Activated T-helper 17 cell treated with anti-CD3 and anti-CD28 coated beads, Interleukin-2, amount 50 U/mL, for 72 hours (primary cell): ENCODE measurements at regions not wholly inside any gene's neighbourhood (a gene's known extent, or its start where the extent isn't known, plus 50 kb on each side); places are given as distances from the start of the nearest gene placed in this dataset.
A peak's percentile ranks its signal among the peaks of the same experiment; 100 is the strongest.

Experiments used
- ATAC-seq: fragments of 150-1000 bp; cut with Tn5 transposase; replicated peaks from 2 replicates; pipeline ENCODE4 v1.10.0; 2021; ENCODE audit warnings: mild to moderate bottlenecking, moderate library complexity
- H3K27ac Mint-ChIP-seq: one replicate; pipeline ENCODE4 v1.8.0; 2022; ENCODE audit warnings: mixed read lengths
- H3K27me3 Mint-ChIP-seq: one replicate; pipeline ENCODE4 v1.8.0; 2022; ENCODE audit warnings: mixed read lengths
- H3K36me3 Mint-ChIP-seq: one replicate; pipeline ENCODE4 v1.8.0; 2022; ENCODE audit warnings: low read depth, mild to moderate bottlenecking, mixed read lengths
- H3K4me1 Mint-ChIP-seq: one replicate; pipeline ENCODE4 v1.8.0; 2022; ENCODE audit warnings: mixed read lengths
- H3K4me3 Mint-ChIP-seq: one replicate; pipeline ENCODE4 v1.8.0; 2022; ENCODE audit warnings: mild to moderate bottlenecking, mixed read lengths
- H3K9me3 Mint-ChIP-seq: one replicate; pipeline ENCODE4 v1.8.0; 2022; ENCODE audit warnings: mixed read lengths

DNA sequence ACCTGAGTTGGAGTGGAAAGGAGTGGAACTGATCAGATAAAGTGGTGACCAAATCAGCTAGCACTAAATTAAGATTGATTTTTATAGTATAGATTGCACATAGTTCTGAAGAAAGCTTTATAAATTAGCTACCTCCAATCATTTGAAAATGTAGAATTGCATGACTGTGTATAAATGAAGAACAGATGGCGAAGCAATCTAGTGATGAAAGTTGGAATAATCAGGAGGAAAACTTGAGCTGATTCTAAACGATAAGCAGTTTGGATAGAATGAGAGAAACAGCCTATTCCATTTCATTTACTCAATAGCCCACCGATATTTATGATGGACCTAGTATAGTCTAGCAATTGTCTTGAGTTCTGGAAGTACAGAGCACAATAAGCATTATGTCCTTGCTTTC, 661.5 kb downstream of the PLA2G4A start:
- Mint-ChIP-seq H3K36me3 (no peaks in the 10 kb centered on the region), H3K27ac (no peak overlapping the region), H3K4me3 (no peak overlapping the region), H3K27me3 (no peaks in the 10 kb centered on the region), H3K9me3 (peaks cover 3% of the 10 kb centered on the region), H3K4me1 (no peaks in the 10 kb centered on the region)
- no peak for ATAC-seq

DNA sequence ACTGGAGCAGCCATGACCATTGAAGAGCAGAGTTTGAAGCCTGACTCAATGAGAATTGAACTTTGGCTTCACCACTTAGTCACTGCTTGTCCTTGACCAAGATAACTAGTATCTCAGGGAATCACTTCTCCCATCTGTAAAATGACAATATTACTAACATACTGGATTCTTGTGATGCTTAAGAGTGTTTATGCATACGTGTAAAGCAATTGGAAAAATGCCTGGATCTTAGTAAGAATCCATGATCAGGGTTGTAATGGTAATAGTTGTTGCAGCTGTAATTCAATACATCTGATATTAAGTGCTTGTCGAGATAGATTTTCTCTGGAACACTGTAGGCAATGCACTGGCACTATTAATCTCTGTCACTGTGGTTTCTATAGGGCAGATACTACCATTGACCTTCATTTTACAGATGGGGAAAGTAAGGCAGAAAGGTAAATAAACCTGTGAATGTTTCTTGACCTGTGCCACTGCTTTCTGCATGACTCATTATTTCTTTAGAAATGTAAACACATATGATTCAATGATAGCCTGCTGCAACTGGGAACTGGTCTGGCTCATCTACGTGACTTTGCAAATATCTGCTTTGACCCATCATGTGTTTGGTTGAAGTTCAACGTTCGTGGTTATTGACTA, 662.5 kb downstream of the PLA2G4A start:
- H3K9me3 Mint-ChIP-seq, result peaks cover 3% of the 10 kb centered on the region
- no peaks in the 10 kb centered on the region for H3K4me1 Mint-ChIP-seq
- H3K4me3 Mint-ChIP-seq, result no peak overlapping the region
- no peak overlapping the region for H3K27ac Mint-ChIP-seq
- H3K27me3 Mint-ChIP-seq, result no peaks in the 10 kb centered on the region
- H3K36me3 Mint-ChIP-seq, result no peaks in the 10 kb centered on the region
- ATAC-seq, result no peak

DNA sequence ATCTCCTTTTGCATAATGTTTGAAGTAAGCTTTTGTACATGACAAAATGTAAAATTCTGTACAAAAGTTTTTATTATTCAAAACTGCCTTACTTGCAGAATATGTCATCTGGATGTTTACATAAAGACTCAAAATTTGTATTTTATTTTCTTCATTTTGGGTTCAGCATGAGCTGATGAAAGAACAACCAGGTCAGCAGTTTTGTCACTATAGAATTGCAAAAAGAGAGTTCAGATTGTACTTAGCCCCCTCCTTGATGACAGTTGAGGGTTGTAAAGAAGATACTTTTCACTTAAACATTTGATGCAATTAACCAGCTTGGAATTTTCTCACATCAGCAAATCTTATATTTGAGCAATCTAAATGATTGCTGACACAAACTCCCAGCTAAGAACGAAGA, 669.3 kb downstream of the PLA2G4A start:
- Mint-ChIP-seq H3K9me3 (no peaks in the 10 kb centered on the region), H3K4me3 (no peak overlapping the region), H3K4me1 (no peaks in the 10 kb centered on the region), H3K36me3 (no peaks in the 10 kb centered on the region), H3K27me3 (no peaks in the 10 kb centered on the region), H3K27ac (no peak overlapping the region)
- ATAC-seq, result no peak

- peaks cover 5% of the 10 kb centered on the region for H3K9me3 Mint-ChIP-seq
- H3K27me3 Mint-ChIP-seq, result no peaks in the 10 kb centered on the region
- no peaks in the 10 kb centered on the region for H3K4me1 Mint-ChIP-seq
- no peak overlapping the region for H3K27ac Mint-ChIP-seq
- no peaks in the 10 kb centered on the region for H3K36me3 Mint-ChIP-seq
- H3K4me3 Mint-ChIP-seq, result no peak overlapping the region
- no peak for ATAC-seq
Observed at GRCh38 chr1:187504779-187505178, 676.0 kb downstream of the PLA2G4A start.

- Mint-ChIP-seq H3K27me3 (no peaks in the 10 kb centered on the region), H3K4me1 (no peaks in the 10 kb centered on the region), H3K36me3 (no peaks in the 10 kb centered on the region), H3K9me3 (peaks cover 11% of the 10 kb centered on the region), H3K4me3 (no peak overlapping the region), H3K27ac (no peak overlapping the region)
- ATAC-seq, result no peak
Observed at GRCh38 chr1:187509091-187509490, 680.3 kb downstream of the PLA2G4A start.

GRCh38 chr1:187513190-187513589, 684.4 kb downstream of the PLA2G4A start:
- ATAC-seq, result no peak

GRCh38 chr1:187514110-187514509, 685.4 kb downstream of the PLA2G4A start:
- Mint-ChIP-seq H3K4me3 (no peak overlapping the region), H3K27me3 (no peaks in the 10 kb centered on the region), H3K36me3 (no peaks in the 10 kb centered on the region), H3K4me1 (no peaks in the 10 kb centered on the region), H3K9me3 (peaks cover 6% of the 10 kb centered on the region), H3K27ac (no peak overlapping the region)
- ATAC-seq, result no peak

More at GRCh38 chr1:187513190-187513589, 684.4 kb downstream of the PLA2G4A start:
- Mint-ChIP-seq H3K27ac (no peak overlapping the region), H3K4me1 (no peaks in the 10 kb centered on the region), H3K4me3 (no peak overlapping the region), H3K27me3 (no peaks in the 10 kb centered on the region), H3K36me3 (no peaks in the 10 kb centered on the region), H3K9me3 (peaks cover 6% of the 10 kb centered on the region)

DNA sequence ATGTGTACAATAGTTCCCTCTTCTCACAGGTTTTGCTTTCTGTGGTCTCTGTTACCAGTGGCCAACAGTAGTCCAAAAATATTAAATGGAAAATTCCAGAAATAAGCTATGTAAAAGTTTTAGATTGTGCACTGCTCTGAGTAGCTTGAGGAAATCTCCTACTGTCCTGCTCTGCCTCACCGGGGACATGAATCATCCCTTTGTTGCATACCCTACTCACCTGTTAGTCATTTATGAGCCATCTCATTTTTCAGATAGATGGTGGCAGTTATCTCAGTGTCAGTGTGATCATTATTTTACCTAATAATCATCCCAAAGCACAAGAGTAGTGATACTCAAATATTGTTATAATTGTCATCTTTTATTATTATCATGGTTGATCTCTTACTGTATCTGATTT, 688.1 kb downstream of the PLA2G4A start:
- no peaks in the 10 kb centered on the region for H3K27me3 Mint-ChIP-seq
- H3K4me1 Mint-ChIP-seq, result no peaks in the 10 kb centered on the region
- no peak overlapping the region for H3K4me3 Mint-ChIP-seq
- H3K27ac Mint-ChIP-seq, result no peak overlapping the region
- H3K9me3 Mint-ChIP-seq, result peaks cover 6% of the 10 kb centered on the region
- ATAC-seq, result peak; percentile 28
- no peaks in the 10 kb centered on the region for H3K36me3 Mint-ChIP-seq

GRCh38 chr1:187517546-187517945, 688.8 kb downstream of the PLA2G4A start:
- no peaks in the 10 kb centered on the region for H3K36me3 Mint-ChIP-seq
- H3K27me3 Mint-ChIP-seq, result no peaks in the 10 kb centered on the region
- no peak overlapping the region for H3K4me3 Mint-ChIP-seq
- no peak overlapping the region for H3K27ac Mint-ChIP-seq
- H3K9me3 Mint-ChIP-seq, result peaks cover under 1% of the 10 kb centered on the region
- H3K4me1 Mint-ChIP-seq, result no peaks in the 10 kb centered on the region
- no peak for ATAC-seq

DNA sequence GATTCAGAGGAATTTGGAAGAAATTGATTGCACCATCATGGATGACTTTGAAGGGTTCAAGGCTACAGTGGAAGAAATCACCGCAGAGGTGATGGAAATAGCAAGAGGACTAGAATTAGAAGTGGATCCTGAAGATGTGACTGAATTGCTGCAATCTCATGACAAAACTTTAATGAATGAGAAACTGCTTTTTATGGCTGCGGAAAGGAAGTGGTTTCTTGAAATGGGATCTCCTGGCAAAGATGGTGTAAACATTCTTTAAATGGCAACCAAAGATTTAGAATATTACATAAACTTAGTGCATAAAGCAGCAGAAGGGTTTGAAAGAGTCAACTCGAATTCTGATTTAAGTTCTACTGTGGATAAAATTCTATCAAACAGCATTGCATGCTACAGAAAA, 698.6 kb downstream of the PLA2G4A start:
- Mint-ChIP-seq H3K4me1 (no peaks in the 10 kb centered on the region), H3K36me3 (no peaks in the 10 kb centered on the region), H3K27me3 (no peaks in the 10 kb centered on the region), H3K4me3 (no peak overlapping the region), H3K9me3 (peaks cover 7% of the 10 kb centered on the region), H3K27ac (no peak overlapping the region)
- ATAC-seq, result no peak

GRCh38 chr1:187537936-187538335, 709.2 kb downstream of the PLA2G4A start:
- ATAC-seq, result no peak
- H3K27me3 Mint-ChIP-seq, result no peaks in the 10 kb centered on the region
- no peak overlapping the region for H3K27ac Mint-ChIP-seq
- H3K36me3 Mint-ChIP-seq, result no peaks in the 10 kb centered on the region
- no peak overlapping the region for H3K4me3 Mint-ChIP-seq
- no peaks in the 10 kb centered on the region for H3K9me3 Mint-ChIP-seq
- no peaks in the 10 kb centered on the region for H3K4me1 Mint-ChIP-seq

DNA sequence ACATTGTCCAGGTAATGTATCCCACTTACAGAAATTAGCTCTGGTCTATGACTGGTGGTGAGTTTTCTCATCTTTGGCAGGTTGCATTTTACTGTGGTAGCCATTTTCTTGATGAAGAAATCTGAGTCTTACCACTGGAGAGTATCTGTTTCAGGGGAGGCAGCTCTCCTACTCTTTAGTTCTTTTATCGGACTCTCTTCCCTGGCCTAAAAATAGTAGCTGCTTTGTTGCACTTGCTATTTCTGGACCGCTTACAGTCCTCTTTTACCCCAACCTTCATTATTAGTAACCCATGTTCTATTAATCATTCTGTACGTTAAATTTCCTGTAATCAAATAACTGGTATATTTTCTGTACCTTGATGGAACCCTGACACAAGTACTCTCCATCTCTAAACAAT, 720.8 kb downstream of the PLA2G4A start:
- Mint-ChIP-seq H3K4me3 (no peak overlapping the region), H3K4me1 (no peaks in the 10 kb centered on the region), H3K36me3 (no peaks in the 10 kb centered on the region), H3K27ac (no peak overlapping the region), H3K27me3 (no peaks in the 10 kb centered on the region), H3K9me3 (peaks cover 15% of the 10 kb centered on the region)
- ATAC-seq, result no peak

- H3K27ac Mint-ChIP-seq, result no peak overlapping the region
- H3K9me3 Mint-ChIP-seq, result peaks cover 10% of the 10 kb centered on the region
- ATAC-seq, result no peak
- no peaks in the 10 kb centered on the region for H3K4me1 Mint-ChIP-seq
- no peaks in the 10 kb centered on the region for H3K36me3 Mint-ChIP-seq
- no peak overlapping the region for H3K4me3 Mint-ChIP-seq
- no peaks in the 10 kb centered on the region for H3K27me3 Mint-ChIP-seq
Observed at GRCh38 chr1:187551061-187551460, 722.3 kb downstream of the PLA2G4A start.

- H3K36me3 Mint-ChIP-seq, result no peaks in the 10 kb centered on the region
- no peak for ATAC-seq
- H3K27me3 Mint-ChIP-seq, result no peaks in the 10 kb centered on the region
- H3K9me3 Mint-ChIP-seq, result peaks cover 15% of the 10 kb centered on the region
- H3K4me3 Mint-ChIP-seq, result no peak overlapping the region
- no peak overlapping the region for H3K27ac Mint-ChIP-seq
- H3K4me1 Mint-ChIP-seq, result no peaks in the 10 kb centered on the region
Observed at GRCh38 chr1:187563191-187563590, 734.4 kb downstream of the PLA2G4A start.

DNA sequence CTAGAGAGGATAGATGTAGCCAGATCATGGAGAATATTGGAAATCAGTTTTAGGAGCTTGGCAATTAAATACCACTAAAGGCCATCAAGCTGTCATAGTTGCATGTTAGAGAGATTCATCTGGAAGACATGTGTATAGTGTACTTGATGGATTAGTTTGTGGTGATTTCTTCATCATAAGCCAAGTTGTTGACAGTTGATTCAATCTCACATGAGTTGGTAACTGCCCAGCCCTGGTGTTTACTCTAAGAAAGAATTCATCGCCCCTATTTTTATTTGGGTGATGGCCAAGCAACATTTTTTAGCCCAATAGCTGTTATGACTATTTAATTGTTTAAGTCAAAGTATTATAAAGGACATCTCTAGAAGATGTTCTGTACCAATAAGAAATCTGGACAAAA, 737.6 kb downstream of the PLA2G4A start:
- Mint-ChIP-seq H3K4me1 (no peaks in the 10 kb centered on the region), H3K27me3 (no peaks in the 10 kb centered on the region), H3K4me3 (no peak overlapping the region), H3K27ac (no peak overlapping the region), H3K9me3 (no peaks in the 10 kb centered on the region), H3K36me3 (no peaks in the 10 kb centered on the region)
- no peak for ATAC-seq

GRCh38 chr1:187568067-187568466, 739.3 kb downstream of the PLA2G4A start:
- Mint-ChIP-seq H3K36me3 (no peaks in the 10 kb centered on the region), H3K27ac (no peak overlapping the region), H3K9me3 (no peaks in the 10 kb centered on the region), H3K4me3 (no peak overlapping the region), H3K27me3 (no peaks in the 10 kb centered on the region), H3K4me1 (no peaks in the 10 kb centered on the region)
- no peak for ATAC-seq
